Activated T-helper 9 cell treated with anti-CD3 and anti-CD28 coated beads, Interleukin-2, amount 50 U/mL, for 16 hours (primary cell): ENCODE measurements at regions not wholly inside any gene's neighbourhood (a gene's known extent, or its start where the extent isn't known, plus 50 kb on each side); places are given as distances from the start of the nearest gene placed in this dataset.
"Not testable (repeated sequence)": the region's sequence is repeated elsewhere in the genome, so short reads cannot be mapped to it uniquely, and the experiment has no call there.

Experiments used
- DNase-seq: peaks from one replicate; pipeline ENCODE4 v3.0.0-alpha.2; 2020; ENCODE audit warnings: low read depth

DNA sequence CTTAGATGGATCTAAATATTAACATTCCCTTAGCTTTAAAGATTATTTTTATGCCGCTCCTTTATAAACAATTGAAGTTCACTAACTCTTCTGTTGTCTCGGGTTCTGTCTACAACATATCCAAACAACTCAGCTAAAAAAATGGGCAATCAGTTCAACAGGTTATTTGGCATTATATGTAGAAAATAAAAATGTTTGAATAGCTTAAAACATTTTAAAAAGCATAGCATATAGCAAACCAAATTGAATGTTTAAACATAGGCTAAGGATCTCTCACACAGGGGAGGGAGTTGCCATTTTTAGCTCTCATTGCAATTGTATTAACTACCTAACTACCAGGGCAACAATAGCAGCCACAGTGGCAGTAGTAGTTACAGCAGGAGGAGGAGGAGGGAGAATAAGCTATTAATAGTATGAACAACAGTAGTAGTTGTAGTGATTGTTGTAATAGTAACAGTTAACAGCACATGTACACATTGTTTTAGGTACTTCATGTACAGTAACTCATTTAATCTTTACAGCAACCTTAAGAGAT lies 404.2 kb downstream of the KCNRG start:
- no peak for DNase-seq

DNA sequence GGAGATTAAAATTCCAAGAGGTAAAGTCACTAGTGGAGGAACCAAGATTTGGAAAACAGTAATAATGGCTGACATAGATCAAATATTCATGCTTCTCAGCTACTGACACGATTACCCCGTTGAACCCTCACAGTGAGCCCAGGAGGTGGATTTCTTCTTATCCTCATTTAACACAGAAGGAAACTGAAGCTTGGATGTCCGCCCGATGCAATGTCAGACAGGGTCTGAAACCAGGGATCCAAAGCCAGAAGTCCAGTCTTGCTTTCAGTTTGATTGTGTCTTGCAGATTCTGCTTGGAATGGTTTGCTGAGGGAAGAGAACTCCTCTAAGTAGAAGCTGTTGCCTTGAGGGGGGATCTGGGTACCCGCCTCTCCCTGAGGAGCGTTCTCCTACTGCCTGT lies 404.7 kb downstream of the KCNRG start:
- DNase-seq, result no peak

DNA sequence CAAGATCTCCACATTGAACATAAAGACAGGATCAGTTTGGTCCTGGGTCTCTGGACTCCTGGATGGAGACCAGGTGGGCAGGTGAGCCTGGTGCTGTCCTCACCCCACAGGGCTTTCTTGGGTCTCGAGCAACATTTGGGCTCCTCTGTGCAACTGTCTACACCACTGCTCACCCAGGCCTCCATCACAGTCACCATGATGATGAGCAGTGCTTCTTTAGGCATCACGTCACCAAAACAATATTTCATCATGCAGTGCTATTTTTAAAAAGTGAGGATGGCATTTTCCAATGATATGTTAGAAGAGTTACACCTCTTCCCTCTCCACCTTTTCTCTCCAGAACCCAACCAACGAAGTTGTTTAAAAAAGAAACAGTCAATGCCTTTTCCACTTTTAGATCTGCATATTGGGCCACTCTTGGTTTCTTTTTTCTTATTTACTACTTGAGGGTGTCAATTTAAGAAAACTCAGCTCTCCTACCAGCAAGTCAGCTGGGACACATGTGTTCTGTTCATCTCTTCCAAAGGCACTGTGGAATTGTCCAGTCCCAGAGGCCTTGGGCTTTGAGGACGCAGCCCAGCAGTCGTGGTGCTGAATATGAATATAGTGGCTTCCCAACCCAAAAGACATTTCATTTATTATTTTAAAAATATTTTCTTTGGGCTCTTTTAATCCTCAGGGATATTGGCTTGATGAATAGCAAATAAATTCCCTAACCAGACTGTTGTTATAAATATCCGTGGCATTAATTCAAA lies 405.7 kb downstream of the KCNRG start:
- DNase-seq, result no peak

DNA sequence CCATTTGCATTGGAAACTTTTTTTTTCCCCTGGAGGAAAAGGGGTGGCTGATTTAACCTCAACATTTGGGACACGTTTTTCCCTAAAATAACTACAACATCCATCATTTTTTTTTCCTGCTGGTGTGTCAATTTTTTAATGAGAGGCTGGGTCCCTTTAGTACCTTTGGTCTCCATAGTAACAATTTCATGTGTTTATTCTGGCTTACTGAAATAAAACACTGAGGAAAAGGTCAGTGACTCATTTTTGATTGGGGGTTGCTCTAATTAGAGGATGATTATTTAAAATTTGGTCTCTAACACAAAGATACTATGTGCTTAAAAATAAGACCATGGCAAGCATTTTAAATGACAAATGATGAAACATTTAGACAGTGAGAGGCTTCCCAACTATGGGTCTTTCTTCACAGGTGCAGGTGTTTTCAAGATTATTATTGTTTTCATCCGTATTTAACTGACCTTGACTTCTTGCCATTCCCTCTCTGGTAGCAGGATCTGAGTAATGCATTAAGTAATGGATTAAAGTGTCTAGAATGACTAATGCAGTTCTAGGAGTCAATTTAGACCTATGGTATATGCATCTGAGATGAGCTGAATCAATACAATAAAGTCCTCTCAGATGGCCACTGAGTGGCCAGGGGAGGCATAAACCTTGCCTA lies 406.4 kb downstream of the KCNRG start:
- no peak for DNase-seq

DNA sequence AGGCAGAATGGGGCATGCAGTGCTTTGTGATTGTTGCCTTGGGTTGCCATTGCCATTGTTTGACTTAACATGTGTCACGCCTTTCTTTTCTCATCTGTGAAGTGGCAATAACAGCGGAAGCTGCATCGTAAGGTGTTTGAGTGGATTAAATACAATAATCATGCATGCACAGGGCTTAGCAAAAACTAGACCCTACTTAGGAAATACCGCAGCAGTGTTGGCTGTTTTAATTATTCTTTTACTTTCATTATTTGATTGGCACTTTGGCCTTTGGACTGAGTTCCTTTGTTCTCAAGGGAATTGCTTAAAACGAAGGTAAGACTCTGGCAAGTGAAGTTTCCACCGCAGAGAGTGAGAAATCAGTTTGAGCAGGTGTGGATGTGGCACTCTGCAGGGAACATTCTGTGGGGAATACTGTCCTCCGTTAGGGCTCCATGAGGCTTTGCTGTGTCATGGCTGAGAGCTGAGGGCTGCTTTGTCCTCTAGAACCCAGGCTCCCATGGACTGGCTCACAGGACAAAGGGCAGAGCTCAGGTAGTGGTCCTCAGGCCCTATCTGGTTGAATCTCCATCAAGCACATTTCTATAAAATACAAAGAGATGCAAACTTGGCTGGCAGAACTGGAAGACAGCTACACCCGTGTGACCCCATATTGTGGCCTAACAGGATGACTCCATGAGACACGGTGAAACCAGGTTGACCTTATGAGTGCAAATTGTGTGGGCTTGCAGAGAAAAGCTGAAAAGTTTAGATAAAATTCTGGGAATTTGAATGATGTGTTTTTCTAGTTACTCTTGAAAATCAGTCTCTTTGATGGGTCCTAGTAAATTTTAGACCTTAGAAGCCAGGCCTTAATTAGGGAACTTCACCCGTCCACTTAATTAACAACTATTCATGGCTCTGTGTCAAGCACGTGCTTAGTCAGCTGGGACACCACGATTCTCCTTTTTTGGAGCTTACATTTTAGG lies 407.2 kb downstream of the KCNRG start:
- DNase-seq, result no peak

DNA sequence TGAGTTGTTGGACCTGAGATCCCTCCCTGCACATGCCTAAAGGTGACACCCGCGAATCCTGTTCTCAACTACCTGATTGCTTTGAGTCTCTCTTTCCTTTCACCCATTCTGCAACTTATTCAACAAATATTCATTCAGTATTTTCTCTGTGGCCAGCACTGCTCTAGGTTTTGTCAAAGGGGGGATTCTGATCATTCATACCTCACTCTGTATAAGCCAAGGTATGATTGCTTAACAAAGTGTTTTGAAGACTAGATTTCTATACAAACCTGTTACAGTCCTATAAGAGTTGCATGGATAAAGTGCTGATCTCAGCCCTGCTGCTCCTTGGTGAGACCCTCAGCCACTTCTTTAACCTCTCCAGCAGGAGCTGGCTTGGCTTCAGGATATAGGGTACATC lies 409.7 kb downstream of the KCNRG start:
- no peak for DNase-seq

DNA sequence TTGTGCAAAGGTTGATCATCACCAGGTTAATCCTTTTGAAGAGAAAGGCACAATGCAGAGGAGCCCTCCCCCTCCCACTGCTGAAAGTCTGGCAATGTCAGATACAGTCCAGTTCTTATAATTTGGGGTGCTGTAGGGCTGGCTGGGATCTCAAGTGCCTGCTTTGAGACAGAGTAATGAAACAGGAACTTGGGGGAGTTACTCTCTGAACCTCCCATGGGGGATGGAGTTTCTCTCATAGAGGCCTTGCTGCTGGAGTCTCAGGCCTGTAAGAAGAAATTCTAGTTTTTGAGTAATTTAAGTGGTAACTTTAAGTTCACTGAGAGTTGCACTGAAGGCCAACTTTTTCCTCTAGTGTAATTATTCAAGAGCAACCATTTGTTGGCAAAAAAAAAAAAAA lies 410.5 kb downstream of the KCNRG start:
- DNase-seq, result no peak

DNA sequence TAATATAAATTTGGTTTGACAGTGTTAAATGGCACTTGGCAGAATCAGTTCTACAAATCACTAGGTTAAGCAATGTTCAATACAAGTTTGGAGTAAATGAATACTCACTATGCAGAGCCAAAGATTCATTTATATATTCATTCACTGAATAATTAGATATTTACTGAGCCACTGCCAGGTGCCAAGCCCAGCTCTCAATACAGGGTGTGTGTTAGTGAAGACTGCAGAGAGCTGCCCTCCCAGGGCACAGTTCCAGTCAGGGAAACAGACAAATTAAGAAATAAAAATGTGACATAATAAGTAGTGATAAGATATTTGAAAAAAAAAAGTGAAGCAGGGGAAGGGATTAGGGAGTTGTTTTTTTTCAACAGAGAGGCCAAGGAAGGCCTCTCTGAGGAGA lies 411.7 kb downstream of the KCNRG start:
- DNase-seq, result no peak

DNA sequence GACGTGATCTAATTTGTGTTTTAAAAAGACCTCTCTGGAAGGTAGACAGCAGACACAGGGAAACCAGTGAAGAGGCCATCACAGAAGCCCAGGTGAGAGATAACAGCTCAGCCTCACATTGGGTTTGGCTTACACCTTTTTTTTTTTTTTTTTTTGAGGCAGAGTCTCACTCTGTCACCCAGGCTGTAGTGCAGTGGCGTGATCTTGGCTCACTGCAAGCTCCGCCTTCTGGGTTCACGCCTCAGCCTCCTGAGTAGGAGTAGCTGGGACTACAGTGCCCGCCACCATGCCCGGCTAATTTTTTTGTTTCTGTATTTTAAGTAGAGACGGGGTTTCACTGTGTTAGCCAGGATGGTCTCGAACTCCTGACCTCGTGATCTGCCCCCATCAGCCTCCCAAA lies 412.3 kb downstream of the KCNRG start:
- not testable (repeated sequence) for DNase-seq

DNA sequence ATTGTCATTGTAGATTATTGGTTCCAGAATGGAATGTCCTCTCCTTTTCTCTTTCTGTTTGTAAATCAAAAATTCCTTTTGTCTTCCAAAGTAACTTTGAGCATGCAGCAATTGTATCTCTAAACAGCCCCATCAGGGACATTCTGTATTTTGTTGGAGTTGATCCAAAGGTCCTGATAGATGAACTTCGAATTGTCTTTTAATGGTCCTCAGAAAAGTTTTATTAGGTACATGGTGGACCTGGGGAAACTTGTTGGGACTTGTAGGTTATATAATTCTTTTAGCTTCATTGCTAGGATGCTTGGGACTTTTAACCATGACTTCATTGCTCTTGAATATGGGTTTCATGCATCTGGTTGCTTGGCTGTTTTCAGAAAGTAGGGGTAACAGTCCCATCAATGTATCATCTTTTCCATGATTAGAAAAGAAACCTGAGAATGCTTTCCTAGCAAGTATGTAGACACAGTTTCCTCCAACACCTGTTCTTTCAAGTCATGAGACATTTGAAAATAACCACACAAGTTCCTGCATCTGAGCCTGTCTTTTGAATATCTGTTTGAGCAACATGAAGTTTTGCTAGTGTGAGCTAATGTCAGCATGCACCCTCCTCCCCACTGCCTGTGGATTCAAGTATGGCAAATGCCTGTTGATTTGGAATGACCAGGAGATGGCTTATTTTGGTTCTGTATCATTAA lies 413.1 kb downstream of the KCNRG start:
- DNase-seq, result no peak

DNA sequence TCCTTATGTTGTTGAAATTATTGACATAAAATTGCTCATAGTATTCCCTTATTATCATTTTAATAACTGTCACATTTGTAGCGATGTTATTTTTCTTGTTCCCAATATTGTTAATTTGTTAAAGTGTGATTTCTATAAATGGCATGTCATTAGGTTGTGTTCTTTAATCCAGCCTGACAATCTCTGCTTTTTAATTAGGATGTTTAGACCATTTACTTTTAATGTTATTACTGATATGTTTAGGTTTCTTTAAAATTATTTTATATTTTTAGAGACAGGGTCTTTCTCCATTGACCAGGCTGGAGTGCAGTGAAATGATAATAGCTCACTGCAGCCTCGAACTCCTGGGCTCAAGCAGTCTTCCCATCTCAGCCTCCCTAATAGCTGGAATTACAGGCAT lies 408.5 kb downstream of the DLEU7 start:
- no peak for DNase-seq

DNA sequence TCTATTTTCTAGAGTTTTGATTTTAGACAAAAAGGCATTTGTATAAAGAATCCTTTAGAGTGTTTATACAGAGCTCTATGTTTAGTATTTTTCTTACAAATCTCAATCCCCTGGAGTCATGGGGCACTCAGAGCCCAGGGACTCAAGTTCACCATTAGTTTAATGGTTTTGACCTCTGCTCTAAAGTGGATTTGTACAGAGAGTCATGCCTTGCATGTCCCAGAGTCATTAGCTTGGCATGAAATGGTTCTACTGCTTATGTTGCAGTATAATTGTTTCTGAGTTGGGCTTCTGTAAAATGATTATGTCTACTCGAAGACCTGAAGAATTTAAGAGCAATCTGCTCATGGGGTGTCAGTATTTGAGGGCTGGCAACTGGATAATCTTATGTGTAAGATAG lies 406.2 kb downstream of the DLEU7 start:
- no peak for DNase-seq

DNA sequence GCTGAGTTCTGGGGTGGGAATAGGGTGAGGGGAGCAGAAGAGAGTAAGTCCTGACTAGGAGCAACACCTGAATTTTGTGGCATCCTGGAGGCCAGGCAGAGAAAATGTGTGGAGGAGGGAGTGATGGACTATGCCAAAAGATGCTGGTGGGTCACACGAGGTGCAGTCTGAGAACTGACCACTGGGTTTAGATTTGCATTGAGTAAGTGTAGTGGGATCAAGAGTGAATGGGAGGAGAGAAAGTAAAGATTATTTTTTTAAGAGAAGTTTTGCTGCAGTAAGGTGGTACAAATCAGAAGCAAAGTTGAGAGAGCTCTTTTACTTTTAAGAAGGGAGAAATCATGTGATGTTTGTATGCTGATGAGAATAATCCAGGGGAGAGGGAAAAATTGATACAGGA lies 405.1 kb downstream of the DLEU7 start:
- DNase-seq, result no peak

DNA sequence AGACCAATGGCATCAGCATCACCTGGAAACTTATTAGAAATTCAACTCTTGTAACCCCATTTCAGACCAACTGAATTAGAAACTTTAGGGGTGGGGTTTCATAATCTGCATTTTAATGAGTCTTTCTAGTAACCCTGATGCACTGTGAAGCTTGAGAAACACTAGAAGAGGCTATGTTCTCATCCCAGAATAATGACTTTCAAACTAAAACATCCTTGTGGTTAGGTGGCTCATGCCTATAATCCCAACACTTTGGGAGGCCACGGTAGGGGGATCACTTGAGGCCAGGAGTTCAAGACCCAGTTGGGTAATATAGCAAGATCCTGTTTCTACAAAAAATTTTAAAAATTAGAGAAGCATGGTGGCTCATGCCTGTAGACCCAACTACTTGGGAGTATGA lies 402.4 kb downstream of the DLEU7 start:
- no peak for DNase-seq

DNA sequence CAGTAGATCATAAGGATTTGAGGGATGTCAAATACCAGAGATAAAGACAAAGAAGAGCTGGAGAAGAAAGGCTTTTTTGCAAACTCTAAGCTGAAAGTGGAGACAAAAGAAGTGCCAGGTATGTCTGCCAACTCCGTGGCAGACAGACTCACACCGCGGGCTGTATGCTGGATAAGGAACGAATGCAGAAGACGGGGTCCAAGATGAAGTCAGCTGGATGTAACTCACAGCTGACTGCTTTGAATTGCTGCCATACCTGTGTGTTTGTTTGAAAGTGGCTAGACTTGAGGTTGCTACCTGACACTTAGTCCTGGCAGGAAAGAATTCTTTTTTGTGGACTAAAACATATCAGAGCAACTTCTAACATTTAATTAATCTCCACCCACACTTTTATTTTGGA lies 398.8 kb downstream of the DLEU7 start:
- no peak for DNase-seq

DNA sequence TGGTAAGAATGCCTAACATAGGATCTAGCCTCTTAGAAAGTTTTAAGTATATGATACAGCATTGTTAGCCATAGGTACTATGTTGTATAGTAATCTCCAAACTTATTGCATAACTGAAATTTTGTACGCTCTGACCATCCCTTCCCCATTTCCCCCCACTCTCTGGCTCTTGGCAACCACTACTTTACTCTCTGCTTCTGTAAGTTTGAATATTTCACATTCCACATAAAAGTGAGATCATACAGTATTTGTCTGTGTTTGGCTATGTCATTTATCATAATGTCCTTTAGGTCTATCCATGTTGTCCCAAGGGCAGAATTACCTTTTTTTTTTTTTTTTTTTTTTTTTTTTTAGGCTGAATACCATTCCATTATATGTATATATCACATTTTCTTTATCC lies 396.9 kb downstream of the DLEU7 start:
- DNase-seq, result no peak

DNA sequence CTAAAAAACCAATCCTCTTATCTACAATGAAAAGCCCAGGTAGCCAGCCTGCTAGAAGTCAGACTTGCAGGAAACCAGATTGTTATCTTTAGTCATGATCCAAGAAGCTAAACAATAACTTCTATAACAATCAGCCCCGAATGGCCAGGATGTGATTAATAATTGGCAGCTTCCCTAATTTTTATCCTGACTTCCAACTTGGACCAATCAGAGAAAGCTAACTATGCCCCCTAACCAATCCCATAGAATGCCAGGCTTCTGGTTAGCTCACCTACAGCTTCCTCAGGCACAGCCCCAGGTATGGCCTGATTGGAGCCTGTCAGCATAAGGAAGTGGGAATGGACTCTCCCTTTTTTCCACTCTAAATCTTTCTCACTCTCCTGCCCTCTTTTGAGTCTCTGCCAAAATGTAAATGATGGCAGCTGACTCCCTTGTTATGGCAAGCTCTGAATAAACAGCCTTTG lies 394.9 kb downstream of the DLEU7 start:
- DNase-seq, result no peak

DNA sequence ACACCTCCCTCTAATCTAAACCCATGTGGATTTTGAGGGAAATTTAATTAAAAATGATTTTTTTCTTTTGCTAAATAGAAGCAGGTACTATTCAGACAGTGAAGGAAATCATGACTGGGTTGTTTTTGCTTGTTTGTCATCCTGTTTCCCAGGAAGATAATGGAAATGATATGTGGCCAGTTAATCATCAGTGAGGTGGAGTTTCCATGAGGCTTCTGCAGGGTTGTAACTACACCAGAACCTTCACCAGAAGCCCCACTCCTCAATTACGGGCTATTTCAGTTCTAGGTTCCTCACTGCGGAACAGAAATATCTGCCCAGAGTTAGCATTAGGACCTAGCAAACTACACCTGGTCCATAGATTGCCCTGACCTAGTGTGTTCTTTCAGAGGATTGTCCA lies 394.0 kb downstream of the DLEU7 start:
- no peak for DNase-seq

DNA sequence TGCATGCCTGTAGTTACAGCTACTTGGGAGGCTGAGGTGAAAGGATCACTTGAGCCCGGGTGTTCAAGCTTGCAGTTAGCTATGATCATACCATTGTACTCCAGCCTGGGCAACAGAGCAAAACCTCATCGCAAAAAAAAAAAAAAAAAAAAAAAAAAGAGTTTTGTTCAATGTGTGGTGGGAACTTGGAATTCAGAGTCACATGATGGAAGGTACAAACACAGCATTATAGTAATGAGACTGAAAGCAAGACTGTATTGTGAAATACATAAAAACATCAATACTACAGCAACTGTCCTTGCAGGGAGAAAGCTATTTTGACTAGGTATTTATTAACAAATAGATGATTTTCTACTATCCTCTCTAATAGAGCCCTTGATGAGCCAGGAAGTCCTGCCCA lies 393.2 kb downstream of the DLEU7 start:
- DNase-seq, result no peak

DNA sequence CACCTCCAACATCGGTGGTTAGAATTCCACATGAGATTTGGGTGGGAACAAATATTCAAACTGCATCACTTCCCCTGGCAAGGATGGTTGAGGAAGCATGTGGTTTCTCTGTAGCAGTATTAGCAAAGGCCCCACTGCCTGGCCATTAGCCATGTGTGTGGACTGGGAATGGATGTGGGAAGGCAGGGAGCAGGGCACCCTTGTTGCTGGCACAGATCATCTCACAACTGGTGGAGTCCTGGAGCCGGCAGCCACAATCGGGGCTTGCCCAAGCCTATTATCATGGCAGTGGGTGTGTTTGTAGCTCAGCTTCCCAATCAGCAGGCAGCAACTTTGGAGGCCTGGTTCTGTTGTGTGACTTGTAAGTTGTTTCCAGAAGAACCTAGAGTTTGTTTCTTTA lies 391.9 kb downstream of the DLEU7 start:
- no peak for DNase-seq

DNA sequence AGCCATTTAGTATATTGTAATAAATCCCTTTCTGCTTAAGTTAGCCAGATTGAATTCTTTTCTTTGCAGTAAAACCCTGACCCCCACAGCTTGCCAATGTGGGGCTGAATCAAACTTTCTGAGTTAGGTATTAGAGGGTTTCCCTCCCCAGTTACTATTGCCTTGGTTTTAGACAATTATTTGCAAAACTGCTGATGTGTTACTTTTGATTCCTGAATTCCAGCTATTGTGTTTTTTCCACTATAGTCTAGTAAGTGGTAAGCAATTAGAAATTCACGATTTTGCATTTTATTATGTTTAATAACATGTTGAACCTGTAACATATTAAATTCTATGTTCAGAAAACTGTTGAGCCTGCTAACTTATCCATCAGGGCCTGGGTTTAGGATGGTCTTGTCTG lies 391.5 kb downstream of the DLEU7 start:
- DNase-seq, result no peak

DNA sequence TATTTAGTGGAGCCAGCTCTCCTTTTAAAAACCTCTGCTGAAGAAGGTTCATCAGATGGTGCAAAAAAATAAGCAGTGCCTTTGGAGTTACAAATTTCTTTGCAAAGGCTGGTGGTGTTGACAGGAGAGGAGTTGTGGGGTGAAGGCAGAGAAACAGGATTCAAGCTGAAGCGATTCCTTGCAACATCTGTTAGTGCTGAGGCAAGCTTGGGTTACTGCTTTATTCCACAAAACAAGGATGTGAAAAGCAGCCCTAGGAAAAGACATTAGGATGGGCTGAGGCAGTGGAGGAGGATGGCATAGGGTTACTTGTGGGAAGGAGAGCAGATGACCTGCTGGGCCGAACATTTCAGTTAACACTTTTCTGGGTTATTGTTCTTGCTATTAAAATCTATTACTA lies 390.7 kb downstream of the DLEU7 start:
- no peak for DNase-seq
